T-cell (primary cell): ENCODE measurements at regions not wholly inside any gene's neighbourhood (a gene's known extent, or its start where the extent isn't known, plus 50 kb on each side); places are given as distances from the start of the nearest gene placed in this dataset.

Source experiments
- ATAC-seq, 4 experiments: fragments of 200-7000 bp in 3 of 4; fragments of 150-1000 bp in 1 of 4; cut with Tn5 transposase; replicated peaks in 1 of 4; 1 replicate in 3 of 4; 2 replicates in 1 of 4; pipeline ENCODE4 v1.10.0; 2021; ENCODE audit warnings: moderate library complexity in 3 of 4, mild to moderate bottlenecking in 2 of 4, moderate number of reproducible peaks in 1 of 4
- CTCF ChIA-PET, 2 donors: fragments of 300-600 bp; sonication (Branson Sonifier 250); formaldehyde crosslinking; loops; one replicate each; lab custom pipeline; 2022; ENCODE audit warnings: antibody characterized with exemption in 2 of 2; lab: Charles Lee
- POLR2A ChIA-PET, 2 donors: fragments of 300-600 bp; sonication (Branson Sonifier 250); formaldehyde crosslinking; loops; one replicate each; lab custom pipeline; 2022; ENCODE audit warnings: antibody characterized with exemption in 2 of 2; lab: Charles Lee
- DNase-seq, 35 experiments: peaks; one replicate each; pipeline versions ENCODE4 v3.0.0 to v3.0.0-alpha.2; 2013 to 2023
- H3K27ac ChIP-seq: one replicate; pipeline ENCODE4 v1.5.1; 2013; ENCODE audit warnings: low read length
- H3K27me3 ChIP-seq, 2 experiments: replicated peaks in 1 of 2; 1 replicate in 1 of 2; 2 replicates in 1 of 2; pipeline versions ENCODE4 v1.6.1 to v1.7.0; 2013; ENCODE audit warnings: low read length in 1 of 2, mixed read lengths in 1 of 2; ENCODE audit not compliant: control insufficient read depth in 2 of 2, insufficient read depth in 2 of 2; ENCODE audit errors: extremely low read depth in 1 of 2
- H3K36me3 ChIP-seq, 2 donors: 1 replicate in 1 of 2; 2 replicates in 1 of 2; pipeline versions ENCODE4 v1.6.1 to v1.7.0; 2013; ENCODE audit warnings: low read length in 1 of 2; ENCODE audit not compliant: control insufficient read depth in 2 of 2, insufficient read depth in 1 of 2; ENCODE audit errors: extremely low read depth in 1 of 2
- H3K4me1 ChIP-seq, 2 experiments: 1 replicate in 1 of 2; 2 replicates in 1 of 2; pipeline versions ENCODE4 v1.6.1 to v1.7.0; 2013; ENCODE audit warnings: low read length in 2 of 2, mixed read lengths in 1 of 2; ENCODE audit not compliant: insufficient read depth in 2 of 2, control insufficient read depth in 1 of 2; ENCODE audit errors: extremely low read depth in 1 of 2
- H3K4me3 ChIP-seq, 2 donors: 1 replicate in 1 of 2; 2 replicates in 1 of 2; pipeline versions ENCODE4 v1.5.1 to v1.7.0; 2013; ENCODE audit warnings: mild to moderate bottlenecking in 2 of 2, low read length in 1 of 2, moderate library complexity in 1 of 2; ENCODE audit not compliant: control insufficient read depth in 1 of 2; ENCODE audit errors: extremely low read depth in 1 of 2
- H3K9me3 ChIP-seq: 2 replicates; pipeline ENCODE4 v1.7.0; 2013
- H3K27ac Mint-ChIP-seq, 2 donors: one replicate each; pipeline ENCODE4 v1.8.0; 2020 to 2021; ENCODE audit warnings: mild to moderate bottlenecking in 2 of 2, mixed read lengths in 2 of 2
- H3K27me3 Mint-ChIP-seq, 2 donors: one replicate each; pipeline ENCODE4 v1.8.0; 2021 to 2022; ENCODE audit warnings: mixed read lengths in 2 of 2
- H3K36me3 Mint-ChIP-seq: one replicate; pipeline ENCODE4 v1.8.0; 2021; ENCODE audit warnings: mixed read lengths
- H3K4me1 Mint-ChIP-seq, 3 donors: one replicate each; pipeline ENCODE4 v1.8.0; 2020 to 2022; ENCODE audit warnings: mixed read lengths in 3 of 3, mild to moderate bottlenecking in 1 of 3
- H3K4me3 Mint-ChIP-seq, 3 donors: one replicate each; pipeline ENCODE4 v1.8.0; 2020 to 2022; ENCODE audit warnings: mild to moderate bottlenecking in 3 of 3, mixed read lengths in 3 of 3, moderate library complexity in 3 of 3
- H3K9me3 Mint-ChIP-seq, 3 donors: one replicate each; pipeline ENCODE4 v1.8.0; 2020 to 2022; ENCODE audit warnings: mixed read lengths in 3 of 3
- WGBS: methylation state at CpG from one replicate; pipeline ENCODE4 v1.1.5; 2013; ENCODE audit warnings: missing lambda C conversion rate; ENCODE audit not compliant: insufficient coverage; 5-methylcytosine and 5-hydroxymethylcytosine counted together

DNA sequence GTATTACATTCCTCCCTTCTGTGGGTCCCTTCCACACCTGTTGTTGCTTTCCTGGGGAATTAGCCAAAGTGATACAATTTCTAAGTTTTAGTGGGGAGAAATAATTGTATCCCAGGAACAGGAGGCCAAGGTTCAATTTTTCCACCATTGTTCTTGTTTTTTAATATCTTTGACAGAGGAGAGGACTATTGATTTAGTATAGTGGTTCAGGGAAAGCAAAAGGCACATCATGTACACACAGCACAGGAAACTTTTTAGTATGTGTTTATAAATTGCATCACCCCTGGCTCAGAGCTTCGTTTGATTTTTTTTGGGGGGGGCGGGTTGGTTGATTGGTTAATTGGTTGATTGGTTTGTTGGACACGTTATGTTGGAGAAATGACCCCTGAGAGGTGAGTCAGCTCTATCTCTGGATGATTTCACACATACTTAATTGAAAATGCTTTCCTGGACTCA lies 431.6 kb downstream of the PID1 start:
- H3K27me3 ChIP-seq: no peaks in the 10 kb centered on the region
- H3K27ac ChIP-seq: no peak overlapping the region
- no peaks in the 10 kb centered on the region for H3K36me3 ChIP-seq
- no CpG with 5 or more reads among the region's 3 CpGs for WGBS
- no peaks in the 10 kb centered on the region for H3K4me1 Mint-ChIP-seq
- DNase-seq: no peak
- no peaks in the 10 kb centered on the region for H3K4me1 ChIP-seq
- ChIA-PET CTCF (interaction anchor here in 1 of 2 donors (0.6 kb wide), 1 partner anchor 488 kb away, joined by 3 read pairs; no protein-coding TSS in a partner anchor), POLR2A (no interaction called here)
- H3K27ac Mint-ChIP-seq: no peak overlapping the region
- no peak overlapping the region for H3K4me3 ChIP-seq
- no peak for ATAC-seq
- no peak overlapping the region for H3K4me3 Mint-ChIP-seq
- no peaks in the 10 kb centered on the region for H3K36me3 Mint-ChIP-seq
- no peaks in the 10 kb centered on the region for H3K9me3 ChIP-seq
- peaks cover 3 to 13% (median 8%) of the 10 kb centered on the region in 3 donors for H3K9me3 Mint-ChIP-seq
- H3K27me3 Mint-ChIP-seq: no peaks in the 10 kb centered on the region

DNA sequence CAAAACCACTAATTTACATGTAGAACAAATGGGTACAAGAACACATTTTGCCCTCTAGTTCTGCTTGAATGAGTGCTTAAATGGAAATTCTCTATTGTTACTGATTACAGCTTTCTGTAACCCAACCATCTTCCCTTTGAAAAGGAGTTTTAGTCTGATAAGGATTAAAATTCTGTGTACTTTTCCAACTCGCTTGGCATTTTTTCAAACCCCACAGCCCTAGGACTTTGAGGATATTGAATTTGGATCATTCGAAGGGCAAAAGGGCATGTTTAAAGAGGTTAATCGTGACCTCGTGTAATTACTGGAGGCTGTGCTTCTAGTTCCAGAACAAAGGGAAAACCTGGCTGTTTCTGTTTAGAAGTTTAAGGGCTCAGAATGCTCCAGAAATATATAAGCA lies 432.3 kb downstream of the PID1 start:
- Mint-ChIP-seq H3K9me3 (peaks cover 3 to 13% (median 6%) of the 10 kb centered on the region in 3 donors), H3K27me3 (no peaks in the 10 kb centered on the region), H3K4me3 (no peak overlapping the region), H3K4me1 (no peaks in the 10 kb centered on the region), H3K36me3 (no peaks in the 10 kb centered on the region), H3K27ac (no peak overlapping the region)
- Histone ChIP-seq H3K4me1 (no peaks in the 10 kb centered on the region), H3K9me3 (no peaks in the 10 kb centered on the region), H3K27ac (no peak overlapping the region), H3K4me3 (no peak overlapping the region), H3K36me3 (no peaks in the 10 kb centered on the region), H3K27me3 (no peaks in the 10 kb centered on the region)
- ATAC-seq: no peak
- POLR2A ChIA-PET: no interaction called here
- 84% methylated on average over 3 of the region's 4 CpGs for WGBS
- DNase-seq: no peak
- CTCF ChIA-PET: interaction anchor here in 1 of 2 donors (0.6 kb wide), 1 partner anchor 487 kb away, joined by 3 read pairs; no protein-coding TSS in a partner anchor

DNA sequence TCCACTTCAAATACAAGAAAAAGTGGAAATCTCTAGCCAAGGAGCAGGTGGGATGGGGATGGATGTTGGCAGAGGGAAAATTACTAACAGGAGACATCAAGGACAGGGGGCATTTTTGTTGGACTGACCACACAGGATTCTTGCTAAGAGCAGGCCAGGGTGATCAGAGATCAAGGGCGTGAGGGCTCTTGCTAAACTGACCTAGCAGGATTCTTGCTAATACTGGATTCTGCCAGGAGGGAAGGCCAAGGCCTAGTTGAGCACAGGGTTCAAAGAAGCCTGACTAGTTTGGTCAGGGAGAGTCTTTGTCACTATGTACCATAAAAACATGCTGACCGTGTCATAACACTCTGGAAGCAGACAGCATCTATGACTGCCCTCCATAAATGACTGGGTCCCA lies 442.7 kb downstream of the PID1 start:
- ChIA-PET CTCF (no interaction called here), POLR2A (no interaction called here)
- Mint-ChIP-seq H3K4me3 (no peak overlapping the region), H3K27ac (no peak overlapping the region), H3K4me1 (no peaks in the 10 kb centered on the region), H3K9me3 (peaks cover under 1 to 20% (median 16%) of the 10 kb centered on the region in 3 donors), H3K36me3 (no peaks in the 10 kb centered on the region), H3K27me3 (no peaks in the 10 kb centered on the region)
- Histone ChIP-seq H3K27me3 (no peaks in the 10 kb centered on the region), H3K27ac (no peak overlapping the region), H3K9me3 (no peaks in the 10 kb centered on the region), H3K4me3 (no peak overlapping the region), H3K36me3 (no peaks in the 10 kb centered on the region), H3K4me1 (no peaks in the 10 kb centered on the region)
- 71% methylated on average over 2 of the region's 2 CpGs for WGBS
- no peak for DNase-seq
- ATAC-seq: no peak

DNA sequence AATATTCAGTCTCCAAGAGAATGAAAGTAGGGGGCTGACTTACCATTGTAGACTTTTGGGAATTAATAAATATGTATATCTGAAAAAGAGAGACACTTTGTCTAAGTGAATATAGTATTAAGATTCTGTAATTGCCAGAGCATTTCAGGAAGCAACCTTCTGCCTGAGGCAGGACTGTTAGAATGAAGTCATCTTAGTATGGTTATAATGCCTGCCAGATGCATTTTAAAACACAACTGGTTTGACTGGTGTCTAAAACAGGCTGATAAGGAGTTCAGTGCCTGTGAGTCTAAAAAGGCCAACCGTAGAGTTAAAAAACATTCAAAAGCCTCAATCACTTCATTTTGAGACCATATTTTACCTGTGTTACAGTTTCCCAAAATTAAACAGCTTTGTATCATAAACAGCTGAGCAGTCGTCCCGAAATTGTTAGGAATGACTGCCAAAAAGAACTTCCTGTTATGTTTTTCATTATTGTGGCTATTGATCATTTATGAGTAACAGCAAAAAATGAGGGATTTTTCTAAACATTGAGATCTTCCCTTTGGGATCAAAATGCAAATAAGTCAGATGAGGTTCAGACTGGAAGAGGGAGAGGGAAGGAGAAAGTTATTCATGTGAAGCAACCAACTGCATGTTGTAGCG lies 443.9 kb downstream of the PID1 start:
- ATAC-seq (no peak), DNase-seq (no peak)
- ChIA-PET CTCF (no interaction called here), POLR2A (no interaction called here)
- no peaks in the 10 kb centered on the region for H3K27me3 Mint-ChIP-seq
- no peaks in the 10 kb centered on the region for H3K36me3 ChIP-seq
- no peaks in the 10 kb centered on the region for H3K36me3 Mint-ChIP-seq
- peaks cover 3 to 21% (median 19%) of the 10 kb centered on the region in 3 donors for H3K9me3 Mint-ChIP-seq
- no peaks in the 10 kb centered on the region for H3K9me3 ChIP-seq
- H3K4me3 ChIP-seq: no peak overlapping the region
- no peak overlapping the region for H3K4me3 Mint-ChIP-seq
- no CpG with 5 or more reads among the region's 4 CpGs for WGBS
- no peaks in the 10 kb centered on the region for H3K27me3 ChIP-seq
- H3K4me1 Mint-ChIP-seq: no peaks in the 10 kb centered on the region
- H3K27ac ChIP-seq: no peak overlapping the region
- no peaks in the 10 kb centered on the region for H3K4me1 ChIP-seq
- no peak overlapping the region for H3K27ac Mint-ChIP-seq

DNA sequence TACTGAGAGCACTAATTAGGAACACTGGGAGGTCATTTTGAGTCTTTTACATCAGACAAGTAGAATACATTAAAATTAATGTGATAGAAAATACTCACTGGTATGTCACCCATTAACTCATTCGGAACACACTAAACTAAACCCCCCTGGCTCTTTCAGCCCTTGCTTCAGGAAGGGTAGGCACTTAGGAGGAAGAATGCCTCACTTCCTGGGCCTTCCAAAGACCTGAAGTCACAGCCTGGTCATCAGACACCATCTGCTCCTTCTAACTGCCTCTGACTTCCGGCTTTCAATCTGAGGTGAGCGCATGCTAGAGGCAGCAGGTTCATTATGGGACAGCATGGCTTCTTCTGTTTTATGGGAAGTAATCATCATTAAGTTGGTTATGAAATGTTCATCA lies 451.4 kb downstream of the PID1 start:
- DNase-seq (no peak), ATAC-seq (no peak)
- Mint-ChIP-seq H3K4me1 (no peaks in the 10 kb centered on the region), H3K36me3 (no peaks in the 10 kb centered on the region), H3K27me3 (no peaks in the 10 kb centered on the region), H3K4me3 (no peak overlapping the region), H3K9me3 (peaks cover 11 to 12% (median 11%) of the 10 kb centered on the region in 3 donors), H3K27ac (no peak overlapping the region)
- WGBS: no CpG with 5 or more reads among the region's 3 CpGs
- CTCF ChIA-PET: no interaction called here
- Histone ChIP-seq H3K4me3 (no peak overlapping the region), H3K27me3 (no peaks in the 10 kb centered on the region), H3K9me3 (no peaks in the 10 kb centered on the region), H3K36me3 (no peaks in the 10 kb centered on the region), H3K4me1 (no peaks in the 10 kb centered on the region), H3K27ac (no peak overlapping the region)
- POLR2A ChIA-PET: no interaction called here

DNA sequence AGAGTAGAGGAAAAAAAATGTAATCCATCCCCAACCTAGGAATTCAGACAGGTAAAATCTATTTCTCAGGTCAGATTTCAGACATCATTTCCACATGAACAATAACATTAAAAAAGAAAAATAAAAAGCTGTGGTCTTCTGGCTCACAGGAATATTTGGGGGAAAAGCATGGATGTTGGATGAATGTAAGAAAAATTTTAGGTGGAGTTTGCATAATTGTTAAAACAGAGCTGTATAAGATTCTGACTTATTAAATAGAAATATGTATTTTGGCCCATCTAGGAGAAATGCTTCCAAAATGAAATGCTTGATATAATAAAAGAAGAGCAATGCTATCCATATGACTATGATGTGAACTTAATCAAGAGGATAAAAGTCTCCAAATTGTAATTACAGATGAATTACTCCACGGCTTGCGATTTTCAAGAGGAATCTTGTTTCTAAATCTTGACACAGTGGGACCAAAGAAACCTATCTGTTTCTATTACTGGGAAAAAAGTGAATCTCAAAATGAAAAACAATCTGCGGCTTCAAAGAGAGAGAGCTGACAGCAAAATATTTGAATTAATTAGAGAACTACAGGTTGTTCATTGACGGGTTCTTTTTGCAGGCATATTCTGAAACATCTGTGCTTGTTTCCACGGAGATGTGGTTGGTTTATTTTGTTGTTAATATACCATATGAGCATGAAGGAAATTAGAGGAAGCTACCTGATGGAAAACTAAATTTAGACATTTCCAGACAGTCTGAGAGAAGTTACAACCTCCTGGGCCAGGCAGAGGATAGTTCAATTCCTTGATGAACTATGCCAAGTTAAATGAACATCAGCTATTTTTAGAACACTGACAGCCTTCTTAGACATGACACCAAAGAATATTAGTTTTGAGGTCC lies 468.7 kb downstream of the PID1 start:
- no peaks in the 10 kb centered on the region for H3K4me1 ChIP-seq
- Mint-ChIP-seq H3K27ac (no peak overlapping the region), H3K9me3 (peaks cover 0 to 16% (median 12%) of the 10 kb centered on the region in 3 donors), H3K4me1 (no peaks in the 10 kb centered on the region), H3K27me3 (no peaks in the 10 kb centered on the region), H3K36me3 (no peaks in the 10 kb centered on the region), H3K4me3 (no peak overlapping the region)
- no peaks in the 10 kb centered on the region for H3K36me3 ChIP-seq
- CTCF ChIA-PET: no interaction called here
- 74% methylated on average over 2 of the region's 5 CpGs for WGBS
- no peak overlapping the region for H3K27ac ChIP-seq
- DNase-seq: no peak
- POLR2A ChIA-PET: no interaction called here
- H3K4me3 ChIP-seq: no peak overlapping the region
- H3K27me3 ChIP-seq: no peaks in the 10 kb centered on the region
- H3K9me3 ChIP-seq: peaks cover 2% of the 10 kb centered on the region
- no peak for ATAC-seq
